ENCODE measurements at regions not wholly inside any gene's neighbourhood (a gene's known extent, or its start where the extent isn't known, plus 50 kb on each side); places are given as distances from the start of the nearest gene placed in this dataset.

GRCh38 chr6:156513504-156513903, 263.7 kb upstream of the ARID1B start:
- H3K27me3 ChIP-seq = no peaks in the 10 kb centered on the region
- no peaks in the 10 kb centered on the region for H3K36me3 ChIP-seq
- no peaks in the 10 kb centered on the region for H3K9me3 ChIP-seq
- H3K4me3 ChIP-seq = no peak overlapping the region
- no peak overlapping the region for H3K27ac ChIP-seq
- H3K4me1 ChIP-seq = no peaks in the 10 kb centered on the region
- WGBS = 73% methylated on average over 2 of the region's 2 CpGs
- DNase-seq (ENCODE audit: low spot score in 2 of 2) = no peak
- TF ChIP-seq EP300 (IDR thresholded peaks at IDR 0.05) (no peak), POLR2A (IDR thresholded peaks at IDR 0.05) (no peak), POLR2AphosphoS5 (IDR thresholded peaks at IDR 0.05) (no peak)
- TF ChIP-seq, protein P1, sequence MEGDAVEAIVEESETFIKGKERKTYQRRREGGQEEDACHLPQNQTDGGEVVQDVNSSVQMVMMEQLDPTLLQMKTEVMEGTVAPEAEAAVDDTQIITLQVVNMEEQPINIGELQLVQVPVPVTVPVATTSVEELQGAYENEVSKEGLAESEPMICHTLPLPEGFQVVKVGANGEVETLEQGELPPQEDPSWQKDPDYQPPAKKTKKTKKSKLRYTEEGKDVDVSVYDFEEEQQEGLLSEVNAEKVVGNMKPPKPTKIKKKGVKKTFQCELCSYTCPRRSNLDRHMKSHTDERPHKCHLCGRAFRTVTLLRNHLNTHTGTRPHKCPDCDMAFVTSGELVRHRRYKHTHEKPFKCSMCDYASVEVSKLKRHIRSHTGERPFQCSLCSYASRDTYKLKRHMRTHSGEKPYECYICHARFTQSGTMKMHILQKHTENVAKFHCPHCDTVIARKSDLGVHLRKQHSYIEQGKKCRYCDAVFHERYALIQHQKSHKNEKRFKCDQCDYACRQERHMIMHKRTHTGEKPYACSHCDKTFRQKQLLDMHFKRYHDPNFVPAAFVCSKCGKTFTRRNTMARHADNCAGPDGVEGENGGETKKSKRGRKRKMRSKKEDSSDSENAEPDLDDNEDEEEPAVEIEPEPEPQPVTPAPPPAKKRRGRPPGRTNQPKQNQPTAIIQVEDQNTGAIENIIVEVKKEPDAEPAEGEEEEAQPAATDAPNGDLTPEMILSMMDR (IDR thresholded peaks at IDR 0.05) = no peak

- Histone ChIP-seq H3K27me3 (no peaks in the 10 kb centered on the region), H3K36me3 (no peaks in the 10 kb centered on the region), H3K27ac (no peak overlapping the region), H3K4me1 (no peaks in the 10 kb centered on the region), H3K4me3 (no peak overlapping the region), H3K9me3 (no peaks in the 10 kb centered on the region)
- TF ChIP-seq, protein P1 (IDR thresholded peaks at IDR 0.05) = no peak
- no peak for TF ChIP-seq POLR2A (IDR thresholded peaks at IDR 0.05)
- no peak for TF ChIP-seq EP300 (IDR thresholded peaks at IDR 0.05)
- TF ChIP-seq POLR2AphosphoS5 (IDR thresholded peaks at IDR 0.05) = no peak
- no peak for DNase-seq (ENCODE audit: low spot score in 2 of 2)
Measured at GRCh38 chr6:156511570-156511969, 265.6 kb upstream of the ARID1B start.

GRCh38 chr6:156511051-156511450, 266.1 kb upstream of the ARID1B start:
- Histone ChIP-seq H3K27ac (no peak overlapping the region), H3K4me3 (no peak overlapping the region), H3K36me3 (no peaks in the 10 kb centered on the region), H3K27me3 (no peaks in the 10 kb centered on the region), H3K4me1 (no peaks in the 10 kb centered on the region), H3K9me3 (no peaks in the 10 kb centered on the region)
- 63% methylated on average over 5 of the region's 5 CpGs for WGBS
- no peak for DNase-seq (ENCODE audit: low spot score in 2 of 2)
- TF ChIP-seq EP300 (IDR thresholded peaks at IDR 0.05) (no peak), POLR2AphosphoS5 (IDR thresholded peaks at IDR 0.05) (no peak), POLR2A (IDR thresholded peaks at IDR 0.05) (no peak)
- TF ChIP-seq, protein P1 (IDR thresholded peaks at IDR 0.05) = no peak

DNA sequence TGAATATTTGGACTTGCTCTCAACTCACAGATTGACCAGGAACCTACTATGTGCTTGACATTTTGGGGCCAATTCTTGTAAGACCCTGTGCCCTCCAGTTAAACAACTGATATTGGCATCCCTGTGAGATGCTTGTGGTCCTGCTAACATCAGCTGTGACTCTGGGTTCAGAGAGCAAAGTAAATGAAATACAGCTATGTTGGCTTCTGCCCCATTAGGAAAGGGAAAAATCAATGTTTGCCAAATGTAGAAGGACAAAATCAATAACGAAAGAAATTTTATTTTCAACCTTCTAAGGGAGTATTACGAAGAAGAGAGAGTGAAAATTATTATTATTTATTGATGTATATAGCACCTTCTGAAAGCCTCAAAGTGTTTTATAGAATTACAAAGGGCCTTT, 266.9 kb upstream of the ARID1B start:
- no peak for DNase-seq (ENCODE audit: low spot score in 2 of 2)
- no peak overlapping the region for H3K4me3 ChIP-seq
- no peaks in the 10 kb centered on the region for H3K36me3 ChIP-seq
- H3K27me3 ChIP-seq = no peaks in the 10 kb centered on the region
- no peaks in the 10 kb centered on the region for H3K4me1 ChIP-seq
- H3K9me3 ChIP-seq = no peaks in the 10 kb centered on the region
- WGBS = 87% methylated on average over 2 of the region's 2 CpGs
- TF ChIP-seq POLR2A (IDR thresholded peaks at IDR 0.05) = no peak
- TF ChIP-seq, protein P1 (IDR thresholded peaks at IDR 0.05) = no peak
- no peak overlapping the region for H3K27ac ChIP-seq

GRCh38 chr6:156509496-156509895, 267.7 kb upstream of the ARID1B start:
- Histone ChIP-seq H3K36me3 (no peaks in the 10 kb centered on the region), H3K4me3 (no peak overlapping the region), H3K4me1 (no peaks in the 10 kb centered on the region), H3K27ac (no peak overlapping the region), H3K9me3 (no peaks in the 10 kb centered on the region), H3K27me3 (no peaks in the 10 kb centered on the region)
- WGBS = 52% methylated on average over 9 of the region's 9 CpGs
- TF ChIP-seq POLR2A (IDR thresholded peaks at IDR 0.05) = no peak
- TF ChIP-seq, protein P1 (IDR thresholded peaks at IDR 0.05) = no peak
- TF ChIP-seq EP300 (IDR thresholded peaks at IDR 0.05) = no peak
- TF ChIP-seq POLR2AphosphoS5 (IDR thresholded peaks at IDR 0.05) = no peak
- no peak for DNase-seq (ENCODE audit: low spot score in 2 of 2)

Measured in suprapubic skin (tissue), 4 donors.